Stimulated activated effector memory CD8-positive, alpha-beta T cell treated with anti-CD3 and anti-CD28 coated beads, Interleukin-12 subunit alpha, Interleukin-12 subunit beta, amount 100 ng/mL, for 72 hours (primary cell): ENCODE measurements at regions not wholly inside any gene's neighbourhood (a gene's known extent, or its start where the extent isn't known, plus 50 kb on each side); places are given as distances from the start of the nearest gene placed in this dataset.
"Not testable (repeated sequence)": the region's sequence is repeated elsewhere in the genome, so short reads cannot be mapped to it uniquely, and the experiment has no call there.

Source experiments
- ATAC-seq: fragments of 150-1000 bp; cut with Tn5 transposase; 2 replicates; pipeline ENCODE4 v1.10.0; 2021
- DNase-seq, 2 donors: peaks; one replicate each; pipeline ENCODE4 v3.0.0; 2021 to 2022; ENCODE audit warnings: low spot score in 2 of 2
- H3K27ac Mint-ChIP-seq: one replicate; pipeline ENCODE4 v1.8.0; 2022; ENCODE audit warnings: mild to moderate bottlenecking, mixed read lengths
- H3K36me3 Mint-ChIP-seq: one replicate; pipeline ENCODE4 v1.8.0; 2022; ENCODE audit warnings: mild to moderate bottlenecking, mixed read lengths
- H3K4me1 Mint-ChIP-seq: one replicate; pipeline ENCODE4 v1.8.0; 2022; ENCODE audit warnings: mixed read lengths
- H3K4me3 Mint-ChIP-seq: one replicate; pipeline ENCODE4 v1.8.0; 2022; ENCODE audit warnings: mild to moderate bottlenecking, mixed read lengths
- H3K9me3 Mint-ChIP-seq: one replicate; pipeline ENCODE4 v1.8.0; 2022; ENCODE audit warnings: mixed read lengths

GRCh38 chr7:32212321-32212720 is 142.1 kb upstream of the PDE1C start:
- Mint-ChIP-seq H3K4me1 (no peaks in the 10 kb centered on the region), H3K27ac (no peak overlapping the region), H3K4me3 (no peak overlapping the region), H3K36me3 (no peaks in the 10 kb centered on the region), H3K9me3 (no peaks in the 10 kb centered on the region)
- ATAC-seq (no peak), DNase-seq (no peak)

- Mint-ChIP-seq H3K27ac (no peak overlapping the region), H3K9me3 (no peaks in the 10 kb centered on the region), H3K36me3 (no peaks in the 10 kb centered on the region), H3K4me1 (no peaks in the 10 kb centered on the region), H3K4me3 (no peak overlapping the region)
- ATAC-seq: no peak
- DNase-seq: no peak
These were observed 136.8 kb upstream of the PDE1C start for GRCh38 chr7:32206987-32207386.

- no peaks in the 10 kb centered on the region for H3K4me1 Mint-ChIP-seq
- no peaks in the 10 kb centered on the region for H3K36me3 Mint-ChIP-seq
- H3K9me3 Mint-ChIP-seq: no peaks in the 10 kb centered on the region
- no peak for ATAC-seq
- DNase-seq: no peak
- no peak overlapping the region for H3K27ac Mint-ChIP-seq
- no peak overlapping the region for H3K4me3 Mint-ChIP-seq
These were observed 136.3 kb upstream of the PDE1C start for GRCh38 chr7:32206488-32206887.

GRCh38 chr7:32205298-32205824 is 135.2 kb upstream of the PDE1C start:
- not testable (repeated sequence) for H3K4me1 Mint-ChIP-seq, H3K9me3 Mint-ChIP-seq, H3K36me3 Mint-ChIP-seq, ATAC-seq, H3K4me3 Mint-ChIP-seq, DNase-seq, H3K27ac Mint-ChIP-seq

GRCh38 chr7:32204361-32205018 is 134.3 kb upstream of the PDE1C start:
- DNase-seq (no peak), ATAC-seq (no peak)
- H3K9me3 Mint-ChIP-seq: no peaks in the 10 kb centered on the region
- H3K4me3 Mint-ChIP-seq: no peak overlapping the region
- H3K4me1 Mint-ChIP-seq: no peaks in the 10 kb centered on the region
- no peaks in the 10 kb centered on the region for H3K36me3 Mint-ChIP-seq
- H3K27ac Mint-ChIP-seq: no peak overlapping the region

- DNase-seq (no peak), ATAC-seq (no peak)
- Mint-ChIP-seq H3K36me3 (no peaks in the 10 kb centered on the region), H3K9me3 (no peaks in the 10 kb centered on the region), H3K27ac (no peak overlapping the region), H3K4me1 (no peaks in the 10 kb centered on the region), H3K4me3 (no peak overlapping the region)
These were observed 130.4 kb upstream of the PDE1C start for GRCh38 chr7:32200646-32201045.

GRCh38 chr7:32194537-32194936 is 124.3 kb upstream of the PDE1C start:
- ATAC-seq: no peak

GRCh38 chr7:32191305-32191704 is 121.1 kb upstream of the PDE1C start:
- DNase-seq: no peak
- H3K4me1 Mint-ChIP-seq: no peaks in the 10 kb centered on the region
- no peak for ATAC-seq
- H3K9me3 Mint-ChIP-seq: peaks cover 12% of the 10 kb centered on the region
- H3K36me3 Mint-ChIP-seq: no peaks in the 10 kb centered on the region
- H3K4me3 Mint-ChIP-seq: no peak overlapping the region
- H3K27ac Mint-ChIP-seq: no peak overlapping the region

More at GRCh38 chr7:32194537-32194936, 124.3 kb upstream of the PDE1C start:
- Mint-ChIP-seq H3K4me3 (no peak overlapping the region), H3K36me3 (no peaks in the 10 kb centered on the region), H3K27ac (no peak overlapping the region), H3K9me3 (peaks cover 12% of the 10 kb centered on the region), H3K4me1 (no peaks in the 10 kb centered on the region)
- no peak for DNase-seq

GRCh38 chr7:32179567-32179966 is 109.4 kb upstream of the PDE1C start:
- no peaks in the 10 kb centered on the region for H3K4me1 Mint-ChIP-seq
- H3K36me3 Mint-ChIP-seq: no peaks in the 10 kb centered on the region
- H3K4me3 Mint-ChIP-seq: no peak overlapping the region
- no peak overlapping the region for H3K27ac Mint-ChIP-seq
- DNase-seq (no peak), ATAC-seq (no peak)
- peaks cover 3% of the 10 kb centered on the region for H3K9me3 Mint-ChIP-seq

GRCh38 chr7:32178677-32179366 is 108.6 kb upstream of the PDE1C start:
- Mint-ChIP-seq H3K36me3 (no peaks in the 10 kb centered on the region), H3K9me3 (peaks cover 3% of the 10 kb centered on the region), H3K4me1 (no peaks in the 10 kb centered on the region), H3K27ac (no peak overlapping the region), H3K4me3 (no peak overlapping the region)
- ATAC-seq (no peak), DNase-seq (no peak)

GRCh38 chr7:32177232-32177631 is 107.0 kb upstream of the PDE1C start:
- Mint-ChIP-seq H3K4me3 (no peak overlapping the region), H3K9me3 (peaks cover 3% of the 10 kb centered on the region), H3K27ac (no peak overlapping the region), H3K4me1 (no peaks in the 10 kb centered on the region), H3K36me3 (no peaks in the 10 kb centered on the region)
- ATAC-seq: no peak
- DNase-seq: no peak

- no peaks in the 10 kb centered on the region for H3K36me3 Mint-ChIP-seq
- ATAC-seq: no peak
- no peak for DNase-seq
- H3K27ac Mint-ChIP-seq: no peak overlapping the region
- peaks cover 3% of the 10 kb centered on the region for H3K9me3 Mint-ChIP-seq
- H3K4me1 Mint-ChIP-seq: no peaks in the 10 kb centered on the region
- H3K4me3 Mint-ChIP-seq: no peak overlapping the region
These were observed 104.9 kb upstream of the PDE1C start for GRCh38 chr7:32175099-32175498.

GRCh38 chr7:32171248-32171647 is 101.0 kb upstream of the PDE1C start:
- no peak for ATAC-seq
- no peaks in the 10 kb centered on the region for H3K9me3 Mint-ChIP-seq
- H3K4me1 Mint-ChIP-seq: no peaks in the 10 kb centered on the region
- H3K4me3 Mint-ChIP-seq: no peak overlapping the region
- no peaks in the 10 kb centered on the region for H3K36me3 Mint-ChIP-seq
- H3K27ac Mint-ChIP-seq: no peak overlapping the region
- no peak for DNase-seq

- Mint-ChIP-seq H3K27ac (no peak overlapping the region), H3K9me3 (no peaks in the 10 kb centered on the region), H3K36me3 (no peaks in the 10 kb centered on the region), H3K4me3 (no peak overlapping the region), H3K4me1 (no peaks in the 10 kb centered on the region)
- DNase-seq: no peak
- no peak for ATAC-seq
These were observed 100.6 kb upstream of the PDE1C start for GRCh38 chr7:32170838-32171237.

- Mint-ChIP-seq H3K36me3 (no peaks in the 10 kb centered on the region), H3K27ac (no peak overlapping the region), H3K4me1 (no peaks in the 10 kb centered on the region), H3K9me3 (no peaks in the 10 kb centered on the region), H3K4me3 (no peak overlapping the region)
- no peak for DNase-seq
- ATAC-seq: no peak
These were observed 99.0 kb upstream of the PDE1C start for GRCh38 chr7:32169228-32169627.

- DNase-seq: no peak
- no peaks in the 10 kb centered on the region for H3K36me3 Mint-ChIP-seq
- no peak overlapping the region for H3K4me3 Mint-ChIP-seq
- no peaks in the 10 kb centered on the region for H3K4me1 Mint-ChIP-seq
- ATAC-seq: no peak
- H3K9me3 Mint-ChIP-seq: no peaks in the 10 kb centered on the region
- H3K27ac Mint-ChIP-seq: no peak overlapping the region
These were observed 97.6 kb upstream of the PDE1C start for GRCh38 chr7:32167815-32168214.
